ENCODE measurements at regions not wholly inside any gene's neighbourhood (a gene's known extent, or its start where the extent isn't known, plus 50 kb on each side); places are given as distances from the start of the nearest gene placed in this dataset.

DNA sequence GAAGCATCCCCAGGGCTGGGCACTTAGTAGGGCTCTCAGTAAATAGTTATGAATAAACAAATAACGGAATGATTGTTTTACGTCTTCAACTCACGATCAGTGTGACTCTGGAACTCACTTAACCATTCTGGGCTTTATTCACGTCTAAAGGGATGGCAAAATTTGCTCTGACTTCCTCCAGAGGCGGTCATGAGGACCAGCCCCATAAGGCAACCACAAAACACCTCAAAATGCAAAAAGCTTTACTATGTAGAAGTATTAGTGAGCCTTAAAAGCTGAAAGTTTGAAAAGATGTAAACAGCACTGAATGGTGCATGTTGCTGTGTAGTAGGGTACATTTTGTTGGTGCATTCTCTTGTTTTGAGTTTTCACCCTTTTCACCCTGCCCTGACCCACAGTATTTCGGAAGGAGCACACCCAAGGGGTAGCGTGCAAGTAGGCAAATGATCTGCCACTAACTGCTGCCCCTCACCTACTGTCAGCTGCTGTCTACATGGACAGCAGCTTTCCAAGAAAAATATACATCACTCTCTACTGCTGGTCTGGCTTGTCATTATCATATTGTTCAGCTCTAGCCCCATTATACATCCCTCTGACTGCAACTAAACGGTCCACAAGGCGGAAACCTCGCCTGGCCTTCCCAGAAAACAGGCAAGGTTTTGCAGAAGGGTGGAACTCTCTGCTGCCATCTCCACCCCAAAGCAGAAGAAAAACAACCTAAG lies 308.5 kb upstream of the PROK2 start:
- Histone ChIP-seq H2BK5ac (ENCODE audit: low read depth, low read length) (no peak overlapping the region), H3K4me3 (ENCODE audit: extremely low read depth in 1 of 4, insufficient read depth in 2 of 4, low read depth in 3 of 4, low read length in 4 of 4) (no peak overlapping the region), H3K4ac (replicated peaks; ENCODE audit: insufficient read length, low read depth, low read length) (no peak overlapping the region), H3K23ac (ENCODE audit: insufficient read length) (no peak overlapping the region), H4K20me1 (replicated peaks in 1 of 2; ENCODE audit: control insufficient read depth in 1 of 2, insufficient read depth in 2 of 2, low read length in 2 of 2) (no peaks in the 10 kb centered on the region), H4K8ac (ENCODE audit: extremely low read depth, insufficient read depth, low read length) (no peak overlapping the region), H3K36me3 (ENCODE audit: control insufficient read depth in 2 of 4, insufficient read depth in 4 of 4, low read length in 3 of 4) (no peaks in the 10 kb centered on the region), H2BK12ac (ENCODE audit: low read depth, low read length) (no peak overlapping the region), H3K4me2 (ENCODE audit: insufficient read depth in 1 of 2, low read depth in 2 of 2, low read length in 2 of 2) (no peak overlapping the region), H3K79me2 (ENCODE audit: control insufficient read depth in 1 of 2, insufficient read depth in 2 of 2, low read length in 2 of 2) (no peaks in the 10 kb centered on the region), H3K9ac (replicated peaks in 1 of 4; ENCODE audit: extremely low read depth in 1 of 4, low read depth in 3 of 4, low read length in 3 of 4) (no peak overlapping the region), H3K18ac (ENCODE audit: extremely low read depth, low read length) (no peak overlapping the region), H2BK20ac (ENCODE audit: low read length) (no peak overlapping the region), H2AFZ (ENCODE audit: low read length) (no peak overlapping the region), H4K91ac (replicated peaks; ENCODE audit: insufficient read length, low read length) (no peak overlapping the region), H2AK5ac (ENCODE audit: low read depth, low read length) (no peak overlapping the region), H4K5ac (ENCODE audit: insufficient read length, low read depth, low read length) (no peak overlapping the region), H3K27me3 (replicated peaks in 1 of 4; ENCODE audit: control insufficient read depth in 3 of 4, extremely low read depth in 1 of 4, insufficient read depth in 3 of 4, low read length in 3 of 4) (peaks cover 0 to 4% (median 0%) of the 10 kb centered on the region in 4 experiments; a peak in 1 of 7 replicates), H3K56ac (replicated peaks; ENCODE audit: insufficient read length, low read depth, low read length) (no peak overlapping the region), H2BK120ac (replicated peaks; ENCODE audit: low read depth, low read length) (no peak overlapping the region), H3K9me3 (ENCODE audit: insufficient read depth in 2 of 2, low read depth in 1 of 2, low read length in 1 of 2) (no peaks in the 10 kb centered on the region), H3K4me1 (replicated peaks in 1 of 4; ENCODE audit: control insufficient read depth in 3 of 4, insufficient read depth in 4 of 4, low read length in 3 of 4) (no peaks in the 10 kb centered on the region; a peak in 1 of 7 replicates), H3K14ac (ENCODE audit: insufficient read length) (no peak overlapping the region), H3K79me1 (ENCODE audit: low read depth, low read length) (no peaks in the 10 kb centered on the region), H3K27ac (ENCODE audit: low read depth, low read length) (no peak overlapping the region), H3K23me2 (ENCODE audit: low read depth, low read length) (no peaks in the 10 kb centered on the region), H2BK15ac (ENCODE audit: low read length) (no peak overlapping the region)
- no peak for FAIRE-seq
- CTCF ChIA-PET (ENCODE audit: partially characterized antibody) = interaction anchor here (0.7 to 2.3 kb wide), 7 partner anchors 20 to 173 kb away, joined by 3 to 7 read pairs (median 3); no protein-coding TSS in a partner anchor
- POLR2A ChIA-PET (ENCODE audit: partially characterized antibody) = interaction anchor here (0.9 kb wide), 1 partner anchor 364 kb away, joined by 3 read pairs; no protein-coding TSS in a partner anchor
- 91% methylated on average over 10 of the region's 10 CpGs; no CpG with 5 or more reads in 1 of the 2 experiments for WGBS, 2 experiments (ENCODE audit: extremely low coverage in 1 of 2, insufficient coverage in 1 of 2, insufficient read length in 1 of 2, insufficient replicate concordance in 2 of 2, low coverage in 1 of 2, low lambda C conversion rate in 2 of 2, missing lambda C conversion rate in 1 of 2)
- DNase-seq (ENCODE audit: low read depth in 1 of 2, low spot score in 2 of 2) = no peak
- TF ChIP-seq TEAD4 (IDR thresholded peaks at IDR 0.05; ENCODE audit: low read depth, low read length) = no peak

Measured in H1 (cell line).